Hindlimb muscle (tissue), 1 donor: ENCODE measurements at regions not wholly inside any gene's neighbourhood (a gene's known extent, or its start where the extent isn't known, plus 50 kb on each side); places are given as distances from the start of the nearest gene placed in this dataset.
"Not testable (repeated sequence)": the region's sequence is repeated elsewhere in the genome, so short reads cannot be mapped to it uniquely, and the experiment has no call there.

Experiments used
- DNase-seq: peaks from one replicate; pipeline ENCODE4 v3.0.0-alpha.2; 2013

GRCh38 chr18:42334931-42335330, 379.9 kb downstream of the PIK3C3 start:
- DNase-seq = no peak

GRCh38 chr18:42336139-42336538, 381.1 kb downstream of the PIK3C3 start:
- no peak for DNase-seq

GRCh38 chr18:42337337-42337736, 382.3 kb downstream of the PIK3C3 start:
- not testable (repeated sequence) for DNase-seq

- no peak for DNase-seq
These were observed 383.6 kb downstream of the PIK3C3 start for GRCh38 chr18:42338683-42339082.

- DNase-seq = no peak
These were observed 384.3 kb downstream of the PIK3C3 start for GRCh38 chr18:42339372-42339771.

GRCh38 chr18:42340423-42341009, 385.5 kb downstream of the PIK3C3 start:
- no peak for DNase-seq

- DNase-seq = no peak
These were observed 386.4 kb downstream of the PIK3C3 start for GRCh38 chr18:42341423-42341822.

GRCh38 chr18:42348722-42349121, 393.7 kb downstream of the PIK3C3 start:
- no peak for DNase-seq

GRCh38 chr18:42351455-42351854, 396.4 kb downstream of the PIK3C3 start:
- DNase-seq = no peak

GRCh38 chr18:42360716-42361115, 405.7 kb downstream of the PIK3C3 start:
- no peak for DNase-seq

GRCh38 chr18:42363446-42364441, 408.7 kb downstream of the PIK3C3 start:
- no peak for DNase-seq

GRCh38 chr18:42364766-42365165, 409.7 kb downstream of the PIK3C3 start:
- DNase-seq = no peak

GRCh38 chr18:42365591-42365990, 410.6 kb downstream of the PIK3C3 start:
- no peak for DNase-seq

- DNase-seq = no peak
These were observed 418.6 kb downstream of the PIK3C3 start for GRCh38 chr18:42373584-42373983.

- DNase-seq = no peak
These were observed 419.9 kb downstream of the PIK3C3 start for GRCh38 chr18:42374961-42375360.

GRCh38 chr18:42378854-42379253, 423.8 kb downstream of the PIK3C3 start:
- DNase-seq = not testable (repeated sequence)

- not testable (repeated sequence) for DNase-seq
These were observed 426.2 kb downstream of the PIK3C3 start for GRCh38 chr18:42381236-42381635.

GRCh38 chr18:42392416-42392815, 437.4 kb downstream of the PIK3C3 start:
- no peak for DNase-seq

GRCh38 chr18:42392926-42393325, 437.9 kb downstream of the PIK3C3 start:
- no peak for DNase-seq

GRCh38 chr18:42394238-42394637, 439.2 kb downstream of the PIK3C3 start:
- no peak for DNase-seq

- no peak for DNase-seq
These were observed 446.2 kb downstream of the PIK3C3 start for GRCh38 chr18:42401131-42401673.

GRCh38 chr18:42404151-42404550, 449.1 kb downstream of the PIK3C3 start:
- no peak for DNase-seq

- no peak for DNase-seq
These were observed 454.0 kb downstream of the PIK3C3 start for GRCh38 chr18:42409005-42409404.

GRCh38 chr18:42412281-42412680, 457.2 kb downstream of the PIK3C3 start:
- DNase-seq = no peak
